Sigmoid colon (tissue), 4 donors: ENCODE measurements at regions not wholly inside any gene's neighbourhood (a gene's known extent, or its start where the extent isn't known, plus 50 kb on each side); places are given as distances from the start of the nearest gene placed in this dataset.

ENCODE experiments used
- EP300 ChIP-seq, 4 donors: sonication (generic); formaldehyde crosslinking; IDR thresholded peaks; one replicate each; pipeline ENCODE4 v1.6.1; 2017; ENCODE audit warnings: antibody characterized with exemption in 4 of 4
- POLR2A ChIP-seq, 2 donors: fragments of 450-650 bp; IDR thresholded peaks; one replicate each; pipeline ENCODE4 v1.6.1; 2016; ENCODE audit warnings: antibody characterized with exemption in 2 of 2, mild to moderate bottlenecking in 2 of 2, moderate library complexity in 2 of 2
- POLR2AphosphoS5 ChIP-seq, 4 donors: sonication (generic); formaldehyde crosslinking; IDR thresholded peaks; one replicate each; pipeline ENCODE4 v1.6.1; 2017; ENCODE audit warnings: antibody characterized with exemption in 4 of 4
- TF ChIP-seq, protein P1 (sequence below), 4 experiments: fragments of 450-650 bp in 3 of 4; fragments of 200-600 bp in 1 of 4; IDR thresholded peaks; one replicate each; pipeline ENCODE4 v1.5.1; 2016 to 2019; ENCODE audit warnings: antibody characterized with exemption in 4 of 4, mild to moderate bottlenecking in 3 of 4, moderate library complexity in 2 of 4

DNA sequence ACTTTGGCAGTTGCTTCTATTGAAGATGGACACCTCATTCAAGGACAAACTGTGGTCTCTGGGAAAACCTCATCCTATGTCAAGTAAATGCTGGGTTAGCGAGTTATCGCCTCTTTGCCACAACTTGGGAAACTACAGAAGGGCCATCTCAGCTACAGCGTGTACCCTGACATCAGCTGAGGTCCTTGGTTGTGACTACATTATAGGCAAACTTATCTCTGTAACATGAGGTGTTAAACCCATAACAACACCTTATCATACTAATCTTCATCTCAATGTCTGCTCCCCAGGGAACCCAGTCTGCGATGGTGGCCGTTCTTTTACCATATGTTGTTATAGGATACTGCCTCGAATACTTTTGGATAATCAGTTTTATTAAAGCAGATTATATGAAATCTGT lies 1862.7 kb downstream of the STIM2 start:
- no peak for TF ChIP-seq POLR2A (IDR thresholded peaks at IDR 0.05)
- TF ChIP-seq, protein P1, sequence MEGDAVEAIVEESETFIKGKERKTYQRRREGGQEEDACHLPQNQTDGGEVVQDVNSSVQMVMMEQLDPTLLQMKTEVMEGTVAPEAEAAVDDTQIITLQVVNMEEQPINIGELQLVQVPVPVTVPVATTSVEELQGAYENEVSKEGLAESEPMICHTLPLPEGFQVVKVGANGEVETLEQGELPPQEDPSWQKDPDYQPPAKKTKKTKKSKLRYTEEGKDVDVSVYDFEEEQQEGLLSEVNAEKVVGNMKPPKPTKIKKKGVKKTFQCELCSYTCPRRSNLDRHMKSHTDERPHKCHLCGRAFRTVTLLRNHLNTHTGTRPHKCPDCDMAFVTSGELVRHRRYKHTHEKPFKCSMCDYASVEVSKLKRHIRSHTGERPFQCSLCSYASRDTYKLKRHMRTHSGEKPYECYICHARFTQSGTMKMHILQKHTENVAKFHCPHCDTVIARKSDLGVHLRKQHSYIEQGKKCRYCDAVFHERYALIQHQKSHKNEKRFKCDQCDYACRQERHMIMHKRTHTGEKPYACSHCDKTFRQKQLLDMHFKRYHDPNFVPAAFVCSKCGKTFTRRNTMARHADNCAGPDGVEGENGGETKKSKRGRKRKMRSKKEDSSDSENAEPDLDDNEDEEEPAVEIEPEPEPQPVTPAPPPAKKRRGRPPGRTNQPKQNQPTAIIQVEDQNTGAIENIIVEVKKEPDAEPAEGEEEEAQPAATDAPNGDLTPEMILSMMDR (IDR thresholded peaks at IDR 0.05): no peak
- no peak for TF ChIP-seq POLR2AphosphoS5 (IDR thresholded peaks at IDR 0.05)
- no peak for TF ChIP-seq EP300 (IDR thresholded peaks at IDR 0.05)
